OCI-LY7 (cell line): ENCODE measurements at regions not wholly inside any gene's neighbourhood (a gene's known extent, or its start where the extent isn't known, plus 50 kb on each side); places are given as distances from the start of the nearest gene placed in this dataset.

ENCODE experiments used
- BruUV-seq: library from RNA; stranded (reverse); fragments of 400-500 nt; replicated peaks from 2 replicates; lab custom pipeline; 2021; lab: Mats Ljungman, UMichigan
- CTCF ChIA-PET: fragments of 300-600 bp; sonication (Branson Sonifier 250); formaldehyde crosslinking; loops from one replicate; lab custom pipeline; 2022; ENCODE audit warnings: antibody characterized with exemption; ENCODE audit not compliant: unreplicated experiment; lab: Charles Lee
- POLR2A ChIA-PET: fragments of 300-600 bp; sonication (Branson Sonifier 250); formaldehyde crosslinking; loops from one replicate; lab custom pipeline; 2022; ENCODE audit warnings: antibody characterized with exemption; lab: Charles Lee
- DNase-seq: peaks from one replicate; pipeline ENCODE4 v3.0.0-alpha.2; 2015; ENCODE audit warnings: low spot score
- H2AFZ ChIP-seq: fragments of 200-600 bp; sonication (generic), shearing (Covaris generic); 2 replicates; pipeline ENCODE4 v1.6.1; 2014; ENCODE audit warnings: mild to moderate bottlenecking, antibody characterized with exemption, low read length, moderate library complexity
- H3K27ac ChIP-seq: fragments of 200-600 bp; sonication (generic); 2 replicates; pipeline ENCODE4 v1.5.1; 2014; ENCODE audit warnings: mixed run types, low read depth, mild to moderate bottlenecking, moderate library complexity, low read length, inconsistent platforms; ENCODE audit not compliant: poor library complexity, severe bottlenecking
- H3K36me3 ChIP-seq: fragments of 200-600 bp; sonication (generic); 2 replicates; pipeline ENCODE4 v1.6.1; 2014; ENCODE audit warnings: mild to moderate bottlenecking, antibody characterized with exemption, low read length, moderate library complexity, mixed read lengths; ENCODE audit not compliant: insufficient read depth
- H3K4me1 ChIP-seq: fragments of 200-600 bp; sonication (generic); 2 replicates; pipeline ENCODE4 v1.5.1; 2014; ENCODE audit warnings: mild to moderate bottlenecking, low read length; ENCODE audit not compliant: insufficient read depth, poor library complexity, severe bottlenecking
- H3K4me2 ChIP-seq: fragments of 200-600 bp; sonication (generic); 2 replicates; pipeline ENCODE4 v1.6.1; 2014; ENCODE audit warnings: mild to moderate bottlenecking, low read length
- H3K4me3 ChIP-seq: fragments of 200-600 bp; sonication (generic); 2 replicates; pipeline ENCODE4 v1.5.1; 2014; ENCODE audit warnings: mild to moderate bottlenecking, low read depth, low read length; ENCODE audit not compliant: poor library complexity, severe bottlenecking
- H3K79me2 ChIP-seq: fragments of 200-600 bp; sonication (generic); 2 replicates; pipeline ENCODE4 v1.6.1; 2016; ENCODE audit warnings: low read depth, mild to moderate bottlenecking, low read length, moderate library complexity, mixed read lengths; ENCODE audit not compliant: insufficient read depth
- H3K9me2 ChIP-seq: fragments of 200-600 bp; sonication (generic); 2 replicates; pipeline ENCODE4 v1.6.1; 2016; ENCODE audit warnings: mild to moderate bottlenecking, low read length, mixed read lengths; ENCODE audit not compliant: insufficient read depth
- H3K9me3 ChIP-seq: fragments of 200-600 bp; sonication (generic); 2 replicates; pipeline ENCODE4 v1.6.1; 2014; ENCODE audit warnings: mild to moderate bottlenecking, mixed run types, low read length, mixed read lengths
- H4K20me1 ChIP-seq: fragments of 200-600 bp; sonication (generic); 2 replicates; pipeline ENCODE4 v1.6.1; 2014; ENCODE audit warnings: mild to moderate bottlenecking, antibody characterized with exemption, low read length, moderate library complexity, mixed read lengths; ENCODE audit not compliant: insufficient read depth
- EZH2phosphoT487 ChIP-seq: fragments of 200-600 bp; sonication (generic); IDR thresholded peaks from 2 replicates; pipeline ENCODE4 v1.6.1; 2018; ENCODE audit warnings: low read depth, borderline replicate concordance, mild to moderate bottlenecking, mixed run types, antibody characterized with exemption, low read length, moderate library complexity, mixed read lengths
- intact Hi-C: fragments of 100-400 bp; cut with micrococcal nuclease; formaldehyde crosslinking; loops from one replicate; pipeline ENCODE4 v1.10.0; 2022; ENCODE audit not compliant: unreplicated experiment
- TF ChIP-seq, protein P1 (sequence below): fragments of 200-600 bp; sonication (generic); conservative IDR thresholded peaks from 2 replicates; pipeline ENCODE4 v1.5.1; 2014; ENCODE audit warnings: mild to moderate bottlenecking, antibody characterized with exemption, low read length, moderate library complexity, mixed read lengths

DNA sequence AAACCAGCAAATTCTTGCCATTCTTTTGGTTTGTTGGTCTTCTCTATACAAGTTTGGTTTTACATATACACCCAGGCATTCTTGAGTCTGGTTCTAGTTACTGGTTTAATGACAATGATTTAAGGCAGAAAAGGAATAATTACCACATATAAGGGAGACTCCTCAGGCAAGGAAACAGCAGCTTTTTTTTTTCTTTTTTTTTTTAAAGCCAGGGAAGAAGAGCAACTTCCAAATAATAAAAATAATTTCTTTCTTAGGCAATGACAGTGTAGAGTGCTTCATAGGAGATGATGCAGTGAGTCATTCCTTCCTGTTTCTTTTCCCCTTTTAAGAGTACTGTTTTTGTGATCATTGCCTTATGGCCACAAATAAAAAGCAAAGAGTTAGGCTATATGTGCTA is 289.7 kb downstream of the DKK2 start:
- BruUV-seq = no TSS peak
- Histone ChIP-seq H2AFZ (no peak overlapping the region), H3K36me3 (no peaks in the 10 kb centered on the region), H3K4me1 (no peaks in the 10 kb centered on the region), H3K27ac (no peak overlapping the region), H3K4me2 (no peak overlapping the region), H4K20me1 (no peaks in the 10 kb centered on the region), H3K9me2 (no peaks in the 10 kb centered on the region), H3K9me3 (no peaks in the 10 kb centered on the region), H3K4me3 (no peak overlapping the region), H3K79me2 (no peaks in the 10 kb centered on the region)
- intact Hi-C loops = no loop called here
- CTCF ChIA-PET = no interaction called here
- no peak for DNase-seq
- TF ChIP-seq EZH2phosphoT487 = no peak
- TF ChIP-seq, protein P1, sequence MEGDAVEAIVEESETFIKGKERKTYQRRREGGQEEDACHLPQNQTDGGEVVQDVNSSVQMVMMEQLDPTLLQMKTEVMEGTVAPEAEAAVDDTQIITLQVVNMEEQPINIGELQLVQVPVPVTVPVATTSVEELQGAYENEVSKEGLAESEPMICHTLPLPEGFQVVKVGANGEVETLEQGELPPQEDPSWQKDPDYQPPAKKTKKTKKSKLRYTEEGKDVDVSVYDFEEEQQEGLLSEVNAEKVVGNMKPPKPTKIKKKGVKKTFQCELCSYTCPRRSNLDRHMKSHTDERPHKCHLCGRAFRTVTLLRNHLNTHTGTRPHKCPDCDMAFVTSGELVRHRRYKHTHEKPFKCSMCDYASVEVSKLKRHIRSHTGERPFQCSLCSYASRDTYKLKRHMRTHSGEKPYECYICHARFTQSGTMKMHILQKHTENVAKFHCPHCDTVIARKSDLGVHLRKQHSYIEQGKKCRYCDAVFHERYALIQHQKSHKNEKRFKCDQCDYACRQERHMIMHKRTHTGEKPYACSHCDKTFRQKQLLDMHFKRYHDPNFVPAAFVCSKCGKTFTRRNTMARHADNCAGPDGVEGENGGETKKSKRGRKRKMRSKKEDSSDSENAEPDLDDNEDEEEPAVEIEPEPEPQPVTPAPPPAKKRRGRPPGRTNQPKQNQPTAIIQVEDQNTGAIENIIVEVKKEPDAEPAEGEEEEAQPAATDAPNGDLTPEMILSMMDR = no peak
- POLR2A ChIA-PET = no interaction called here

DNA sequence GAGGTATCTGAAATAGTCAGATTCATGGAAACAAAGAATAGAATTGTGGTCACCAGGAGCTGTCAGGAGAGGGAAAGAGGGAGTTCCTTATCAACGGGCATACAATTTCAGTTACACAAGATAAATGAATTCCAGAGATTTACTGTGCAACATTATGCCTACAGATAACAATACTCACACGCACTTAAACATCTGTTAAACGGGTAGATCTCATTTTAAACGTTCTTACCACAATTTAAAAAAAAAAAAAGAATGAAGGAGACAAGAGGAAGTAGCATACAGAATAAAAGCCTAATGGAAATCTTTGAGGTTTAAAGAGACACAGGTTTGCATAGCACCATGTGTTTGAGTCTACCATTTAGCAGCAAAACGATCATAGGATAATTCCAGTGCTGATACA is 298.0 kb downstream of the DKK2 start:
- Histone ChIP-seq H3K9me2 (no peaks in the 10 kb centered on the region), H3K9me3 (no peaks in the 10 kb centered on the region), H3K27ac (no peak overlapping the region), H4K20me1 (no peaks in the 10 kb centered on the region), H3K4me2 (no peak overlapping the region), H3K4me3 (no peak overlapping the region), H3K79me2 (no peaks in the 10 kb centered on the region), H3K4me1 (no peaks in the 10 kb centered on the region), H3K36me3 (no peaks in the 10 kb centered on the region), H2AFZ (no peak overlapping the region)
- intact Hi-C loops = no loop called here
- TF ChIP-seq, protein P1 = no peak
- TF ChIP-seq EZH2phosphoT487 = no peak
- CTCF ChIA-PET = no interaction called here
- DNase-seq = no peak
- no TSS peak for BruUV-seq
- POLR2A ChIA-PET = no interaction called here

DNA sequence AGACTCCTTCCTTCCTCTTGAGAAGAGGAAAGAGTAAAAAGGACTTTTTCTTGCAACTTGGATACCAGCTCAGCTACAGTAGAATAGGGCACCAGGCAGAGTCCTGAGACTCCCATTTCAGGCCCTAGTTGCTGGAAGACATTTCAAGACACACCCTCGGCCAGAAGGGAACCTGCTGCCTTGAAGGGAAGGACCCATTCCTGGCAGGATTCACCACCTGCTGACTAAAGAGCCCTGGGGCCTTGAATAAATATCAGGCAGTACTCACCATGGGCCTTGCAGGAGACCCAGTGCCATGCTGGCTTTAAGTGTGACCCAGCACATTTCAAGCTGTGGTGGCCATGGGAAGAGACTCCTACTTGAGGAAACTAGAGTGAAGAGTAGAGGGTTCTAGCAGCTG is 317.6 kb downstream of the DKK2 start:
- Histone ChIP-seq H2AFZ (no peak overlapping the region), H3K79me2 (no peaks in the 10 kb centered on the region), H3K9me3 (no peaks in the 10 kb centered on the region), H3K9me2 (no peaks in the 10 kb centered on the region; the same call in 1 of the 2 replicates), H3K27ac (no peak overlapping the region), H3K4me1 (no peaks in the 10 kb centered on the region), H3K36me3 (no peaks in the 10 kb centered on the region), H4K20me1 (no peaks in the 10 kb centered on the region), H3K4me3 (no peak overlapping the region), H3K4me2 (no peak overlapping the region)
- CTCF ChIA-PET = no interaction called here
- intact Hi-C loops = no loop called here
- BruUV-seq = no TSS peak
- POLR2A ChIA-PET = no interaction called here
- DNase-seq = no peak
- TF ChIP-seq, protein P1 = no peak
- no peak for TF ChIP-seq EZH2phosphoT487
